DOHH2 (cell line): ENCODE measurements at regions not wholly inside any gene's neighbourhood (a gene's known extent, or its start where the extent isn't known, plus 50 kb on each side); places are given as distances from the start of the nearest gene placed in this dataset.

Source experiments
- H3F3A ChIP-seq: fragments of 200-600 bp; sonication (generic), shearing (Covaris generic); 2 replicates; pipeline ENCODE4 v1.6.0; 2016; ENCODE audit warnings: antibody characterized with exemption, mild to moderate bottlenecking; ENCODE audit not compliant: control insufficient read depth, insufficient read depth
- H3K27ac ChIP-seq: fragments of 200-600 bp; sonication (generic); 2 replicates; pipeline ENCODE4 v1.5.1; 2014; ENCODE audit warnings: low read depth, mild to moderate bottlenecking, low read length, moderate library complexity
- H3K27me3 ChIP-seq: fragments of 200-600 bp; sonication (generic); 2 replicates; pipeline ENCODE4 v1.6.1; 2014; ENCODE audit warnings: mild to moderate bottlenecking, low read length, mixed read lengths; ENCODE audit not compliant: control insufficient read depth
- H3K36me3 ChIP-seq: fragments of 200-600 bp; sonication (generic); 2 replicates; pipeline ENCODE4 v1.6.1; 2014; ENCODE audit warnings: mild to moderate bottlenecking, low read length, moderate library complexity, mixed read lengths; ENCODE audit not compliant: control insufficient read depth
- H3K4me1 ChIP-seq: fragments of 200-600 bp; sonication (generic); 2 replicates; pipeline ENCODE4 v1.6.1; 2014; ENCODE audit warnings: mild to moderate bottlenecking, low read length, mixed read lengths; ENCODE audit not compliant: control insufficient read depth
- H3K4me2 ChIP-seq: fragments of 200-600 bp; sonication (generic); 2 replicates; pipeline ENCODE4 v1.6.0; 2014; ENCODE audit warnings: mild to moderate bottlenecking, low read length, moderate library complexity
- H3K4me3 ChIP-seq: fragments of 200-600 bp; sonication (generic); 2 replicates; pipeline ENCODE4 v1.5.1; 2014; ENCODE audit warnings: mild to moderate bottlenecking, low read length, mixed read lengths
- H3K79me2 ChIP-seq: fragments of 200-600 bp; sonication (generic); 2 replicates; pipeline ENCODE4 v1.6.1; 2014; ENCODE audit warnings: mild to moderate bottlenecking, low read length, mixed read lengths; ENCODE audit not compliant: control insufficient read depth
- H3K9me2 ChIP-seq: fragments of 200-600 bp; sonication (generic); replicated peaks from 2 replicates; pipeline ENCODE4 v1.6.1; 2014; ENCODE audit warnings: mild to moderate bottlenecking, low read length, mixed read lengths; ENCODE audit not compliant: control insufficient read depth
- H3K9me3 ChIP-seq: fragments of 200-600 bp; sonication (generic); 2 replicates; pipeline ENCODE4 v1.6.1; 2014; ENCODE audit warnings: antibody characterized with exemption, low read length, mixed read lengths; ENCODE audit not compliant: control insufficient read depth, insufficient read depth
- H4K20me1 ChIP-seq: fragments of 200-600 bp; sonication (generic); 2 replicates; pipeline ENCODE4 v1.6.0; 2014; ENCODE audit warnings: low read depth, mild to moderate bottlenecking, antibody characterized with exemption, low read length, moderate library complexity; ENCODE audit not compliant: control insufficient read depth, insufficient read depth
- EZH2phosphoT487 ChIP-seq: fragments of 200-600 bp; sonication (generic); IDR thresholded peaks from 2 replicates; pipeline ENCODE4 v1.6.1; 2017; ENCODE audit warnings: borderline replicate concordance, mild to moderate bottlenecking, antibody characterized with exemption, low read length, moderate library complexity, mixed read lengths
- TF ChIP-seq, protein P1 (sequence below): fragments of 200-600 bp; sonication (generic); IDR thresholded peaks from one replicate; pipeline ENCODE4 v1.5.1; 2014; ENCODE audit warnings: antibody characterized with exemption, mild to moderate bottlenecking, low read depth, low read length; ENCODE audit not compliant: poor library complexity, severe bottlenecking

DNA sequence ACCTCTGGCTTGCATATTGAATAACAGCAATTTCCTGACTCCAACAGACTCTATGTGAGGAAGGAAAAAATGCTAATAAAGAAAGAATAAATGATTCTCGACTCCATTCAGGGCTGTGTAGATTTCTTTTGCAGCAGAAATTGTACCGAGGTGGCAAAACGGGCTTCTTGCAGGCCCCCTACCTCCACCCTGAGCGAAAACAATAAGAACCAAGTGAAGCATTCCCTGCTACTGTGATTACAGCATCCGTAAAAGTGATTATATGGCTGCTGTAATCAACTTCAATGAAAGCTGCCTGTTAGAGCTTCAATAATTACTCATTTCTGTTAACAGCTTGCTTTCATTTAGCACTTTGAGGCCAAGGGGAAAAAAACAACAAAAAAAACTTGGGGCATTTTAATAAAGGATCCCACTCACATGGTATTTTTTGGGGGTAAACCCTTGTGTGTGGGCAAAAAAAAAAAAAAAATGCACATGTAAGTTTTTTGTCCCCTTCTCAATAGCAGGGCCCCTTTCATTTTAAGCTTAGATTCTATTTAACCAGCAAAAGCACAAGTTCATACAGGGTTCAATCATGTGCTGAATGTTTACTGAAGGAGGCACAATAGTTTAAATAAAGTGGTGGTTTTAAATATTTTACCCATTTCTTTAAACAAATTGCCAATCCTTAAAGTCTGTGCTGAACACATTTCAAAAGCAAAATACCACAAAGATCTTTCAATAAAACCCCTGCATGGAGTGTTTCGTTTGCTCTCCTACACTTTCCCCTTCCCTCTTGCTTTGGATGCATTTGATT is 271.6 kb downstream of the LMO4 start:
- Histone ChIP-seq H3K4me2 (no peak overlapping the region), H3K9me2 (no peaks in the 10 kb centered on the region), H4K20me1 (no peaks in the 10 kb centered on the region)

DNA sequence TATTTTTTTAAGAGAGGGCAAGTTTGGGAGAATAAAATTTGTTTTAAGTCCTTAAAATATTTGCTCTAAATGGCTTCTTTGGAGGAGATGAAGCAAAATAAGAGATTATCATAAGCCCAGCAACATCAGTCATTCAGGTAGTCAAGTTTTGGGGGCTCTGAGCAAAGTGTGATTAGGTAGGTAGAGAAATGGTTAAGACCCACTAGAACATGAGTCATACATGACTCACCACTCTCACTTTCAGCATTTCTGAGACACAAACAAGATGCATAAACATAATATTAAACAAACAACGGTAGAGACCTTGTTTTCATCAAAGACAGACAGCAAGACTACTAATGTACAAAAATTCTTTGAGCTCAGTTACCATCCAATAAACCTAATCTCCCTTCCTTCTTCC is 272.2 kb downstream of the LMO4 start:
- H3K4me2 ChIP-seq: no peak overlapping the region
- H3K4me3 ChIP-seq: no peak overlapping the region
- peaks cover 9% of the 10 kb centered on the region for H3K4me1 ChIP-seq
- H3K27ac ChIP-seq: no peak overlapping the region
- H4K20me1 ChIP-seq: no peaks in the 10 kb centered on the region
- H3K27me3 ChIP-seq: no peaks in the 10 kb centered on the region
- H3K36me3 ChIP-seq: no peaks in the 10 kb centered on the region
- TF ChIP-seq, protein P1, sequence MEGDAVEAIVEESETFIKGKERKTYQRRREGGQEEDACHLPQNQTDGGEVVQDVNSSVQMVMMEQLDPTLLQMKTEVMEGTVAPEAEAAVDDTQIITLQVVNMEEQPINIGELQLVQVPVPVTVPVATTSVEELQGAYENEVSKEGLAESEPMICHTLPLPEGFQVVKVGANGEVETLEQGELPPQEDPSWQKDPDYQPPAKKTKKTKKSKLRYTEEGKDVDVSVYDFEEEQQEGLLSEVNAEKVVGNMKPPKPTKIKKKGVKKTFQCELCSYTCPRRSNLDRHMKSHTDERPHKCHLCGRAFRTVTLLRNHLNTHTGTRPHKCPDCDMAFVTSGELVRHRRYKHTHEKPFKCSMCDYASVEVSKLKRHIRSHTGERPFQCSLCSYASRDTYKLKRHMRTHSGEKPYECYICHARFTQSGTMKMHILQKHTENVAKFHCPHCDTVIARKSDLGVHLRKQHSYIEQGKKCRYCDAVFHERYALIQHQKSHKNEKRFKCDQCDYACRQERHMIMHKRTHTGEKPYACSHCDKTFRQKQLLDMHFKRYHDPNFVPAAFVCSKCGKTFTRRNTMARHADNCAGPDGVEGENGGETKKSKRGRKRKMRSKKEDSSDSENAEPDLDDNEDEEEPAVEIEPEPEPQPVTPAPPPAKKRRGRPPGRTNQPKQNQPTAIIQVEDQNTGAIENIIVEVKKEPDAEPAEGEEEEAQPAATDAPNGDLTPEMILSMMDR: no peak
- no peak for TF ChIP-seq EZH2phosphoT487
- no peaks in the 10 kb centered on the region for H3F3A ChIP-seq
- H3K79me2 ChIP-seq: no peaks in the 10 kb centered on the region
- peaks cover 4% of the 10 kb centered on the region for H3K9me3 ChIP-seq
- H3K9me2 ChIP-seq: no peaks in the 10 kb centered on the region

More for the DNA sequence above, 271.6 kb downstream of the LMO4 start:
- Histone ChIP-seq H3K27me3 (no peaks in the 10 kb centered on the region), H3K79me2 (no peaks in the 10 kb centered on the region), H3K9me3 (no peaks in the 10 kb centered on the region), H3K4me1 (peaks cover 9% of the 10 kb centered on the region), H3K4me3 (no peak overlapping the region), H3K27ac (no peak overlapping the region), H3K36me3 (no peaks in the 10 kb centered on the region), H3F3A (no peaks in the 10 kb centered on the region)
- TF ChIP-seq, protein P1: no peak
- TF ChIP-seq EZH2phosphoT487: no peak

DNA sequence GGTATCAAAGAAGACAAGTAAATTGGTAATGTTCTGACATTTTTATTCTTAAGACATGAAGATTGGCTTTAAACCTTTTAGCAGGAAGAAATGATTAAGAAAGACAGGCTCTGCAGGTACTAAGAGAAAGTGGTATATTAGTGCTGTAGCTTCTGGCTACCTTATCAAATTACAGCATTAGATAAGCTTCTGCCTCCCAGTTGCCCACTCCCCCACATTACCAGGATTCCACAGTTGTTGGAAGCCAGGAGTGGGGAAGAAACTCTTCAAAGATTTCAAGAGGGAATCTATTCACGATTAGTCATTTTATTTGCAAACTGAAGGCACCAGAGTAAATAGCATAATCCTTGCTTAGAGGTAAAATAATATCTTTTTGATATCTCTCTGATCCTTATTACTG is 274.9 kb downstream of the LMO4 start:
- H3K4me2 ChIP-seq: no peak overlapping the region
- H3K4me1 ChIP-seq: peaks cover 9% of the 10 kb centered on the region
- TF ChIP-seq, protein P1: no peak
- TF ChIP-seq EZH2phosphoT487: no peak
- no peak overlapping the region for H3K4me3 ChIP-seq
- H4K20me1 ChIP-seq: no peaks in the 10 kb centered on the region
- H3K27me3 ChIP-seq: no peaks in the 10 kb centered on the region
- H3K36me3 ChIP-seq: no peaks in the 10 kb centered on the region
- no peaks in the 10 kb centered on the region for H3F3A ChIP-seq
- no peaks in the 10 kb centered on the region for H3K79me2 ChIP-seq
- H3K9me3 ChIP-seq: peaks cover 9% of the 10 kb centered on the region
- H3K9me2 ChIP-seq: no peaks in the 10 kb centered on the region
- no peak overlapping the region for H3K27ac ChIP-seq
